Left cardiac atrium (tissue), 4 donors: ENCODE measurements at regions not wholly inside any gene's neighbourhood (a gene's known extent, or its start where the extent isn't known, plus 50 kb on each side); places are given as distances from the start of the nearest gene placed in this dataset.

ENCODE experiments used
- ATAC-seq, 2 donors: fragments of 200-7000 bp; cut with Tn5 transposase; one replicate each; pipeline ENCODE4 v1.9.1; 2020; ENCODE audit warnings: mild to moderate bottlenecking in 2 of 2, moderate library complexity in 2 of 2
- DNase-seq: peaks from one replicate; pipeline ENCODE4 v3.0.0-alpha.2; 2020
- intact Hi-C, 2 donors: fragments of 100-400 bp; cut with DNase I; formaldehyde crosslinking; loops; one replicate each; pipeline versions ENCODE4 v1.14.1 to v1.15.1; 2022 to 2023
- donor health status: DM: no; HTN: yes; CAD: no.
- donor health status: DM: no; HTN: yes; CAD: no; lungs with severe emphysema.
- donor health status: DM: yes; HTN: yes; CAD: no.
- donor health status: Dilated cardiomyopathy.

DNA sequence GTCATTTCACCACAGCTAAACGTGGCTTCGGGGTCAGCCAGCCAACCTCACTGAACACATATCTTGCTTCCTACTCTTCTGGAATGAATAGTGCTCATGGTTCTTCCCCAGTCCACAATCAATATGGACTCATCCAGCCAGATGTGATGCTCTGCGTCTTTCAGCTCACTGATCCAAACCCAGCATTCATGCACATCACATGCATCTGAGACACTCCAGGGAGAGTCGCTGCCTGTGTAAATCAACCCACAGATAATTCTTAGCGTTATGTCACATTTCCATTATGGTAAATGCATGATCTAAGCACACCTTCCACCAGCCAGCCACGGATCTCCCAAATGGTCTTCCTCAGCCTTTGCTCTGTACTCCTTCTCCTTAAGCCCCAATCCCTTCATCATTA lies 306.7 kb upstream of the CHAC2 start:
- ATAC-seq = no peak
- DNase-seq = no peak
- intact Hi-C loops = no loop called here

DNA sequence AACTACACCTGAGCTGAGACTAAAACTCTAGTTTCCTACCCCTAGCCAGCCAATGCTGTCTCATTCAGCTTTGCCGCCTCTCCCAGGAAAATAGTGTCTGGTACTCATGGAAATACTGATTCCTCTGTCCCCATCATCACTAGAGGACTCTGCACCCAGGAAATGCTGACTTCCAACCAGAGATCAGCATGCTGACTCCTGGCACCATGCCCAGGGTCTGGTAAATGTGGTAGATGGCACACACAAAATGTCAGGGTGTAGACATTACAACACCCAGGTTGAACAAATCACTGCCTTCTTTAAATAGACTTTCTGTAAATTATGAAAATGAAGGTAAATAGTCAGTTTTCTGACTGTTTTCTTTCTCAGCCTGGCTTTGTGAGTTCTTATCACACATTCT lies 307.3 kb upstream of the CHAC2 start:
- intact Hi-C loops = no loop called here
- DNase-seq = peak; percentile 22
- ATAC-seq = no peak

DNA sequence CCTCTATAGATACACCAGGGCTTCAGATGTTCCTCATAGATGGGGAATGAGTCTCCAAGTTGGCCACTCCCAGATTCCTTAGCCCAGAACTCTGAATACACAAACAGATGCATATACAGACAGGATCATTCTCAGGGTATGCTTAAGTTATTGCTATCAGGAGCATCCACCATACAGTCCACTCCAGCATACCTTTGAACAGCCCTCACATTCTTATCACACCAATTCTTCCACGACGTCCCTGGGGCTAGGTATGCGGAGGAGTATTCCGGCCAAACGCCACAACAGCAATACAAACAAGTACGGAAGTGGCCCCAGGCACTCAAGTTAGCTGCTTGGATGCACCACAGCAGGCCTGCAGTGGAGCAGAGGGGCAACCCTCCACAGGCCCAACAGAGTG lies 312.5 kb upstream of the CHAC2 start:
- no peak for ATAC-seq
- intact Hi-C loops = no loop called here
- no peak for DNase-seq

DNA sequence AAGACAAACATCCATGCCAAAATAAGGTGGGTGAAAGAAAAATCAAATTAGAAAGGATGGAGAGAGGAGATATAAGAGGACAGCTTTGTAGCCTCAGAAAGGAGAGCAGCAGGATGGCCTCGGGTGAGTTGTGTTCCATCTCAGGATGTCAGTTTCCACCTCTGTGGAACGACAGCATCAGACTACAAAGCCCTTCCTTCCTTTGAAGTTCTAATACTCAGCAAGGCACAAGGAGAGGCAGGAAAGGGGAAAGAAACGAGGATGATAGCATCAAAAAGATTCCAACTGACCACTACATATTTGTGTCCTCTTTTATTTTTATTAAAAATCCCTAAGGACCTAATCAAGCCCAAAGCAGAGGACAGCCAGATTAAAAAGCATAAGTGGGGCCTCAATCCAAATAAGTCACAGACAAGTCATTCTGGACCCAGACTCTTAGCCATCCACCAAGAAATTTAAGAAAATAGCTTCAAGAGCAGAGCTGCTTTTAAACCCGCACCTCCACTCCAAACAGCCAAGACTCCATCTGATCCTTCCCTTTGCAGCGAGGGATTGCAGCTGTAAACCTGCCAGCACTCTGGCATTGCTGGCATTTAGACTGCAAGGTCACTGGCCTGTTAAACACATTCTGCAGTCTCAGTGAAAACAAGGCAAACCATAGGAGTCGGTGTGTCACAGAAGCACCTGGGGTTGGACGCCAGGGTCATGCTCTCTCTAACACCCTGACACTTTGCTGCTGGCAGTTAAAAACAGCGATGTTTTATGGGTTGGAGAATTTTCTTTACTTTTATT lies 314.5 kb upstream of the CHAC2 start:
- no peak for DNase-seq
- intact Hi-C loops = no loop called here
- ATAC-seq = peak; percentile 49 to 76

DNA sequence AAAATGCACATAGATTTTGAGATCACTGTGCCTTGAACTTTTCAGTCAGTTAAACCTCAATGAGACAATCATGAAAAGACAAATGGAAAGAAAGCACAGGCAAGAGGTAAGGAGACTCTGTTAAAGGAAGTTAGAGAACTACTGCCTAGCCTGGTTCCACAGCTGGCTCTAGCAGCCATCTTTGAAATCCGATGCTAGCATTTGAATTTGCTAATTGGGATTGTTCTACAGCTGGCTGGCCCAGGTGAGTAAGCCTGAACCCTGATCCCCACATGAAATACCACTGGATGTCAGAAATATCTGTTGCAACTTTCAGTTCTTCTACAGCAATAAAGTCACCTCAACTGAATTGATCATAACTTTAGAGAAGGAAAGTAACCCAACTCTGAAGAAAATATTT lies 315.2 kb upstream of the CHAC2 start:
- DNase-seq (no peak), ATAC-seq (no peak)
- intact Hi-C loops = no loop called here

DNA sequence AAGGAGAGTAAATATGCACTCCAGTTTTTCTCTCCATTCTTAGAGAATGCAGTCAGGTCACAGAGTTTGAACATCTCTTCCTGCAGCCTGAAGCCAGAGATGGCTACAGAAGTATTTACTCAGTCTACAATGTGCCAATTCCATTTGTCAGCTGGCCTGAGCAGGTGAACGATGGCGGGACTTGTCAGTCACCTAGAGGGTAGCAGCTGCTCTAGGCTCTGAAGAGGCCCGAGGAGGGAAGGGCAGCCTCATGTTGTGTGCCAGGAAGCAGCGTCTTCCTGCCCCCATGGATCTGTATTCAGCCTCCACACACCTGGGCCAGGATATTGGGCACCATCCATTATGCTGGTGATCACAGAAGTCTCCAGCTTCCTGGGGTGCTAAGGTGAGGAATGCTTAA lies 316.7 kb upstream of the CHAC2 start:
- DNase-seq (no peak), ATAC-seq (no peak)
- intact Hi-C loops = no loop called here

DNA sequence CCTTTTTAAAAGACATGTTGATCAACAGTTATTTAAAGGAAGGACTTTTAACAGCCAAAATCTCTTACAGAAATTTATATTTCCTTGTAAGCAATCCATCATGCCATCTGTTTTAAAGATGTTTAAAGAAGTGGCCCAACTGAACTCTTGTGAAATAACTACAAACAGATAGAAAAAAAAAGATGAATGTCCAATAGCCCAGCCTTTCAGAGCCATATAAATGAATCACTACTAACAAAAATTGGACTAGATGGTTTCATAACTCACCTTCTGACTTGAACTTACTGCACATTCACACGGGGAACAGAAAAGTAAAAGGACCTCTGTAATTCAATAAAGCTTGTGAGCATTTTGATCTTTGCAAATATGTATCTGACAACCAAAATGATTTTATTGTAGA lies 319.0 kb upstream of the CHAC2 start:
- ATAC-seq (no peak), DNase-seq (no peak)
- intact Hi-C loops = no loop called here

DNA sequence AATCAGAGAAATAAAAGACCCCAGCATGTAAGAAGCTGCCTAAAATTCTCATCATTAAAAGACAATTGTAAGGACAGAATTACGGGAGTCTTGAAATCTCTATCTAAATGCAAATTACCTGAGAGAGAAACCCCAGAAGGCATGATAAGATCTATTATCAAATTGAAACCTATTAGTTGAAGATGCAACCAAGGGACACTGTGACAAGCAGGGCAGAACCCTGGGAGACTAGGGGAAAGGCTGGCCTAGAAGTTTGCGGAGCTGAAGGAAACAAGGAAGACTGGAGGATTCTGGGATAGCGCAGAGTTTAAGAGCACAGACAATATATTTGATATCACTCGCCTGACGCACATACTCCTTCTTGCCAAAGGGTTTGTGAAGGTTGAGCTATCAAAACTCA lies 319.5 kb upstream of the CHAC2 start:
- ATAC-seq (no peak), DNase-seq (no peak)
- intact Hi-C loops = no loop called here

DNA sequence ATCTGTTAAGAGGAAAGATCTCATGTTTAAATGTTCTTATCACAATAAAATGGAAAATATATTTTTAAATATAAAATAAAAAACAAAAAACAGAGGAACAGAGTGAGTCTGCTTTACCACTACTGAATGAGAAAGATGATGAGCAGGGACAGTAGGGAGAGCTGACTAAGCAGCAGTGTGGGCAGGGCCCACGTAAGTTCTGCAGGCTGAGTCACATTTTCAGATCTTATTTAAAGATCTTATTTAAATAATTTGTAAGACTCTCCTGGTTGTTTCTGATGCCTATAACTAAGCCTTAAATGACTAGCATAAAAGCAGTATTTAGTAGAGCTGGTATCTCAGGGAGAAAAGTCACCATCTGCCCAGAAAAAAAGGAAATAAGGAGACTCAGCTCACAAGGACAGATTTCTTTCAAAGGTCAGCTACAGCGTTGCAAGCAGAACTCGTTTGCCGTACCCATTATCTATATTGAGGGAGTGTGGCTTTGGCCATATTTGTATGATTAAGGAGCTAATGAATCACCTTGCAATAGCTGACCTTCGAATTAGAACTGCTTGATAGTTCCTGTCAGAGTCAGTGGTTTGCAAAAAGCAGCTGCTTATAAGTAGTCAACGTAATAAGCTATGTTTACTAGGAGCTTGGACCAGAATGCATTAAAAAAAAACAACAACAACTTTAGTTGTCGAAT lies 322.1 kb upstream of the CHAC2 start:
- intact Hi-C loops = no loop called here
- DNase-seq = no peak
- ATAC-seq = peak in 1 of 2 donors; percentile 76

DNA sequence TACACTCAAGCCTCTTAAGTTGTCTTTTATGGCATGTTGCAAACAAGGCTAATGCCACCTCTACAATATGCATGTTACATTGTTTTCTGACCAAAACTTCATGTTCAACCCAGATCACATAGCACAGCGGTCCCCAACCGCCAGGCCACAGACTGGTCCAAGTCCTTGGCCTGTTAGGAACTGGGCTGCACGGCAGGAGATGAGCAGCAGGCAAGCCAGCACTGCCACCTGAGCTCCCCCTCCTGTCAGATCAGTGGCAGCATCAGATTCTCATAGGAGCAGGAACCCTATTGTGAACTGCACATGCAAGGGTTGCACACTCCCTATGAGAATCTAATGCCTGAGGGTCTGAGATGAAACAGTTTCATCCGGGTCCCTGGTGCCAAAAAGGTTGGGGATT lies 324.8 kb upstream of the CHAC2 start:
- peak in 1 of 2 donors; percentile 34 for ATAC-seq
- no peak for DNase-seq
- intact Hi-C loops = no loop called here

DNA sequence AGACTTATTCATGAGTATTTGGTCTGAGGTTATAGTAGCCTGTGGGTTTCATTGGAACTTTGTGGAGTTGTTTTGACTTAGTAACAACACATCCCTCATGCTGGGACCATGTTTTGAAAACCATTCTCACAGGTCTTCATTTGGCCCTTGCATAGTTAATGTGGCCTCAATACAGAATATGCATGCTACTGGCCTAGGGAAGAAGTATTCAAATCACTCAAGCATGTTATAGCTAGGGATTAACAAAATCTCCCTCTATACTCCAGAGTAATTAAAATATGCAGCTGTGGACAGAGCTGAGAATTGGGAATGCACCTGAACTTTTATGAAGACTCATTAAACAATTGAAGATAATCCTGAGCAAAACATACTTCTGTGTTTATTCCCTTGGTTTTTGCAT lies 325.5 kb upstream of the CHAC2 start:
- intact Hi-C loops = no loop called here
- DNase-seq = no peak
- no peak for ATAC-seq

DNA sequence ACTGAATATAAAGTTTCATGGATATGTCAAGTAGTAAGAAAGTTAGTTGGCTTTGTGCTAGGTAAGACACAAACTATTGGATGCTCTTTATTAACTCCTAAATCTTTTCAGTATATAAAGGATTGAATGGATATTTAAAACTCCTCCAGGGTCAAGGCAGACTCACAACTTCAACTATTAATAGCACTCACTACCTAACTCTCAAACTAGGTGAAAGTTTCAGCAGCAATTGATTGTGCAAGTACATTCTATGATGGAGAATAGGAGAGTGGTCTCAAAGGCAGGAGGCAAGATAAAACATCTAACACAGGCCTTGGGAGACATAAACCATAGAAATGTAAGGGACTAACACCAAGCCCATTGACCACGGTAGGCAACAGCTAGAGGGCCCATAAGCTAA lies 328.9 kb upstream of the CHAC2 start:
- intact Hi-C loops = no loop called here
- ATAC-seq (no peak), DNase-seq (no peak)

DNA sequence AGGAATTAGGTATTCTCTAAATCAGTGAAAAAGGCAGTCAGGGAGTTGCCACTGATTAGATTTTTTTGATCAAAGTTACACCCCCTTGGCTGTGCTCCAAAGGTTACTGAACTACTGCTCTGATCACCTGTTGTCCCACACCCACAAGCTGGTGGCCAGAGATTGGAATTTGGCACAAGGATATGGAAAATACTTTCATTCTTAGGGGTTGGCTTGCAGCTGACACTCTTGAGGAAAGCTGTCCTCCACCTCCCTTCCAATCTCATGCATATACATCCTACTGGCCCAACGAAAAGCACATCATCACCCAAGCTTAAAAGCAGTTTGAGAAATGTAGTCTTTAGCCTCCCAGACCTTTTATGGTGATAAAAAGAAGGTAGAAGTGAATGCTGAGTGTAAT lies 329.5 kb upstream of the CHAC2 start:
- no peak for ATAC-seq
- DNase-seq = no peak
- intact Hi-C loops = no loop called here

DNA sequence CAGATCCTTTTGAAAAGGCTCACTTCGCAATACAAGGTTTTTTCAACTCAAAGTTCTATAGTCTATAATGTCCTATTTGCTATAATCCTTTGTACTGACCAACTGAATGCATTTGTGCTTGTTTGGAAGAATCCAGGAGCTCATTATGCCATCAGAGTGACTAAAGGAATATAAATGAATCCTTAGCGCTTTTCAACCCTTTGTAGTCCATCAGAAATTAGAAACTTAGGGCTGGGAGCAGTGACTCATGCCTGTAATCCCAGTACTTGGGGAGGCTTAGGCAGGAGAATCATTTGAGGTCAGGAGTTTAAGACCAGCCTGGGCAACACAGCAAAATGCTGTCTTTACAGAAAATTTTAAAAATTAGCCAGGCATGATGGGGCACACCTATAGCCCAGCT lies 330.2 kb upstream of the CHAC2 start:
- ATAC-seq = no peak
- no peak for DNase-seq
- intact Hi-C loops = no loop called here

DNA sequence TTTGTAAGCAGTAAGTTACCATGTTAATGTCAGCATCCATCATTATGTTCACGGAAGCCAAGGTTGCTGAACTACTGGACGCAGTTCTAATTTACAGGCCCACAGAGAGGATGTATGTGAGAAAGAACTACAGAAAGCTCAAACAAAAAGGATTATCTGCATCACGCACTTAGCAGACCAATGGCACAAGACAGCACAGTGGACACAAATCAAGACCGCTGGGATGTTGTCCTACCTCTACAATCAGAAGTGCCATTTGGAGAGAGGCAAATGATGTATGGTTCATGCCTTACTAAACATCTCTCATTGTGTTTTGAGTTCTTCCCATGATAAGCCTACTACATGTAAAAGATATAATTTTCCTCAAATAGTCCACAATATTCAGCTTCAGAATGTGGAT lies 330.7 kb upstream of the CHAC2 start:
- intact Hi-C loops = no loop called here
- ATAC-seq (no peak), DNase-seq (no peak)

DNA sequence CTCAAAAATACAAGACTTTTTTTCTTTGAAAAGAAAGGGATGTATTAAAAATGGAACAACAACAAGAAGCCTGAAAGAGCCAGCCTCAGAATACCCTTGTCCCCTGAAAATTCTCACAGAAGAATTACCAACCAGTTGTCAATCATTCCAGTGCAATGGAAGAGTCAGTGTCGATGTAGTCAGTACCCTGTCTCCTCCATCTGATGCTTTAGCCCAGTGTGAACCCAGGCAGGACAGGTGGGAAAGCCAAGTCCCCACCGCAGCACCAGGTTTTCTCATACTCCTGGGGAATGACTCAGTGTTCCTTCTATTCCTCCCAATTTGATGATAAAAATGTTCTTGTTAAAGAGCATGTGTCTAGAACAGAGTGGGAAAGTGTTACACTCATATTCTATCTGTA lies 332.0 kb upstream of the CHAC2 start:
- DNase-seq (no peak), ATAC-seq (no peak)
- intact Hi-C loops = no loop called here

DNA sequence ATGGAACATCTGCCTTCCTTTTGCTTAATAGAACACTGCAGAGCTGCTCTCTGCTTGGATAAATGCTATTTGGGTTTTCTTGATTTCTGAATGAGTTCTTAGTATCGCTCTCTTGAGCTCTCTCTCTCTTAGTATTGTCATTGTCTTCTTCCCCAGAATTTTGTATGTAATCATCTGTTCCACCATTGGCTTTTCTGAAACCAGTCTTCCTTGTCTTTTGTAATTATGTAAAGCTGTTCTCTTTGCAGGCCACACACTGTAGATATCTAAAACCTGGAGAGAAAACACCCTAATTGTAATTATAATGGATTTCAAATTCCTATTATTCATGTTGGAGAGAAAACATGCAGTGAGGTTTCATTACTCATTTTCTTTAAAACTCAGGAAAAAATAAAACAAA lies 333.1 kb upstream of the CHAC2 start:
- ATAC-seq (no peak), DNase-seq (no peak)
- intact Hi-C loops = no loop called here

DNA sequence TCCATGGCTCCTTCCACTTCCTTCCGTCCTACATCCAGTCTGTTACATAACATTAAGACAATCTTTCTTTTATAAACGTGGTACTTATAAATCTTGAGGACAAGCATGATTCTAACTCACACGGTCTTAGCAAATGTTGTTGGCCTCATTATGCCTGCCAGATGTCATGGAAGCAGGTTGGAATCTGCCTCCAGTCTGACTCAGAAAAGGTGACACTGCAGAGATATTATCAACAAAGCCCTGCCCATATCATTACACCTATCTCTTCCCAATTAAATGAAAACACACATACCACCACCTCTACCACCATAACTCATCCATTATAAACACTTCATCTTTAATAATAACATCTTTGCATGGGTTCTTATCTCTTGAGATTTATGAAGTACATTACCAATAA lies 334.7 kb upstream of the CHAC2 start:
- no peak for DNase-seq
- intact Hi-C loops = no loop called here
- no peak for ATAC-seq

DNA sequence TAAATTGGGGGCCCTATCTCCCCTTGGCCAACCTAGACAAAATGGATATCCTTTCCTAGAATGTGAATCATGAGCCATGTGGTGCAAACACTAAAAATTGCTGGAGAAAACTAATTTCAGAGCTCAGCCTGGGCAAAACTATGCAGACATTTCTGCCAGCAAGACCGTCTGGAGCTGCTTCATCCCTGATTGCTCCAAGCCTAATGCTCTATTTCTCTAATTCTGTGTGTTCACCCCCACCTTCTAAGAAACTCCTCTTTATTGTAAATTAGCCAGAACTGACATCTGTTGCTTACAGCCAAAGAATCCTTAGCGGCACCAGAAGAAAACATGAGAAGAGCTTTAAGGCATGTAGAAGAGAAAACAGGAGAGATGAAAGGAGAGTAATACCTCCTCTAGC lies 337.7 kb upstream of the CHAC2 start:
- intact Hi-C loops = loop anchor here in 1 of 2 donors (5.0 kb wide), 1 partner anchor 178 kb away; no protein-coding TSS in a partner anchor
- DNase-seq (no peak), ATAC-seq (no peak)

DNA sequence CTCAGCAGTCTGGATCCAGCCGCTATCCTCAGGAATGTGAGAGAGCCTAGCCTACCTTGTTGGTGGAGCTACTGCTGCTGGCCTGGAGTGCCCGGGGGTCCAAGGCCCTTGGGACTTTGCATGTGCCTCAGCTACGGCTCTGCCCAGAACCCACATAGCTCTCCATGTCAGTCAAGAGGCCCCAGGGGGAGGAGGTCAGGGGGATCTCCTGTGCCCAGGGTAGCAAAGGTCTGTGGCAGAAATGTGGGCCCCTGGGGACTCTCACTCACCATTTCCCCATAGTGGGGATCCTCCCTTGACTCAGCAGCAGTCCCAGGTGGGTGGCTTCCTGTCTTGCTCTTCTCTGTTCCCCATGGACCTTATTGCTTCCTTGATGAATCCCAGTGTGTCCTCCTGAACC lies 342.7 kb upstream of the CHAC2 start:
- intact Hi-C loops = loop anchor here in 1 of 2 donors (5.0 kb wide), 1 partner anchor 173 kb away; no protein-coding TSS in a partner anchor
- ATAC-seq (no peak), DNase-seq (no peak)

DNA sequence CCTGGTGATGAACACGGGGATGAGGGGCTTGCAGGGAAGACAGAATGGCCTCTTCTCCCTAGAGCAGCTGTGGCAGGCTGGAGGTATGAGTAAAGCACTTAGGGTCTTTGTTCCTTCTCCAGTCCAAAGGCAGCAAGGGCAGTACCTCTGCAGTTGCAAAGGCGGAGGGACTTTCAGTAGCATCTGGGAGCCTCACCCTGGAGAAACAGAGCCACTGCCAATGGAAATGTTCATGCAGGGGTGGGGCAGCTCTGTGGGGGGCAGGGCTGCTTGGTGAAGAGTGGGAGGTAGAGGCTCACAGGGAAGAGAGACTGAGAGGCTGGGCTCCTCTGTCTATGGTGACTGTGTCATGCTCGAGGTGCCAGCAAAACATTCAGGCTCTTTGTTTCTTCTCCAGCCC lies 344.1 kb upstream of the CHAC2 start:
- intact Hi-C loops = no loop called here
- DNase-seq (no peak), ATAC-seq (no peak)
